CD4-positive, alpha-beta memory T cell (primary cell): ENCODE measurements at regions not wholly inside any gene's neighbourhood (a gene's known extent, or its start where the extent isn't known, plus 50 kb on each side); places are given as distances from the start of the nearest gene placed in this dataset.

Experiments
- CTCF ChIA-PET: fragments of 350-600 bp; sonication (Branson Sonifier 250); formaldehyde crosslinking; loops from one replicate; lab custom pipeline; 2021; ENCODE audit warnings: inconsistent platforms; ENCODE audit not compliant: partially characterized antibody; lab: Charles Lee
- POLR2A ChIA-PET: fragments of 350-600 bp; sonication (Branson Sonifier 250); formaldehyde crosslinking; loops from one replicate; lab custom pipeline; 2021; ENCODE audit not compliant: partially characterized antibody; lab: Charles Lee
- DNase-seq, 5 donors: peaks; one replicate each; pipeline versions ENCODE4 v3.0.0 to v3.0.0-alpha.2; 2020 to 2022; ENCODE audit warnings: mixed read lengths in 1 of 5
- H3K27ac ChIP-seq: one replicate; pipeline ENCODE4 v1.7.0; 2013; ENCODE audit warnings: low read depth, low read length
- H3K27me3 ChIP-seq: 2 replicates; pipeline ENCODE4 v1.7.0; 2013; ENCODE audit warnings: mild to moderate bottlenecking, low read length, moderate library complexity; ENCODE audit not compliant: insufficient read depth
- H3K36me3 ChIP-seq: 2 replicates; pipeline ENCODE4 v1.7.0; 2013; ENCODE audit warnings: mild to moderate bottlenecking, low read length, moderate library complexity; ENCODE audit not compliant: insufficient read depth
- H3K4me1 ChIP-seq: 2 replicates; pipeline ENCODE4 v1.7.0; 2013; ENCODE audit warnings: mild to moderate bottlenecking, low read length, moderate library complexity; ENCODE audit not compliant: insufficient read depth
- H3K4me3 ChIP-seq, 2 donors: one replicate each; pipeline ENCODE4 v1.7.0; 2013; ENCODE audit warnings: low read length in 2 of 2, mild to moderate bottlenecking in 1 of 2
- H3K9me3 ChIP-seq, 2 donors: one replicate each; pipeline ENCODE4 v1.7.0; 2013; ENCODE audit warnings: low read length in 2 of 2, control low read depth in 1 of 2; ENCODE audit not compliant: control insufficient read depth in 1 of 2
- H3K27ac Mint-ChIP-seq, 7 donors: one replicate each; pipeline ENCODE4 v1.8.0; 2020 to 2021; ENCODE audit warnings: mixed read lengths in 7 of 7, mild to moderate bottlenecking in 6 of 7, inconsistent platforms in 3 of 7, moderate library complexity in 3 of 7
- H3K27me3 Mint-ChIP-seq, 2 donors: one replicate each; pipeline ENCODE4 v1.8.0; 2020 to 2021; ENCODE audit warnings: mixed read lengths in 2 of 2
- H3K36me3 Mint-ChIP-seq, 2 donors: one replicate each; pipeline ENCODE4 v1.8.0; 2020 to 2021; ENCODE audit warnings: mixed read lengths in 2 of 2, inconsistent platforms in 1 of 2, mild to moderate bottlenecking in 1 of 2
- H3K4me1 Mint-ChIP-seq, 4 donors: one replicate each; pipeline ENCODE4 v1.8.0; 2020 to 2021; ENCODE audit warnings: mixed read lengths in 4 of 4, mild to moderate bottlenecking in 1 of 4
- H3K4me3 Mint-ChIP-seq, 8 donors: one replicate each; pipeline ENCODE4 v1.8.0; 2020 to 2021; ENCODE audit warnings: mixed read lengths in 8 of 8, mild to moderate bottlenecking in 7 of 8, moderate library complexity in 6 of 8, inconsistent platforms in 3 of 8
- H3K9me3 Mint-ChIP-seq, 8 donors: one replicate each; pipeline ENCODE4 v1.8.0; 2020 to 2021; ENCODE audit warnings: mixed read lengths in 8 of 8, mild to moderate bottlenecking in 5 of 8, inconsistent platforms in 3 of 8, moderate library complexity in 1 of 8
- intact Hi-C: fragments of 100-400 bp; cut with micrococcal nuclease; formaldehyde crosslinking; loops from one replicate; pipeline ENCODE4 v1.15.1; 2023

DNA sequence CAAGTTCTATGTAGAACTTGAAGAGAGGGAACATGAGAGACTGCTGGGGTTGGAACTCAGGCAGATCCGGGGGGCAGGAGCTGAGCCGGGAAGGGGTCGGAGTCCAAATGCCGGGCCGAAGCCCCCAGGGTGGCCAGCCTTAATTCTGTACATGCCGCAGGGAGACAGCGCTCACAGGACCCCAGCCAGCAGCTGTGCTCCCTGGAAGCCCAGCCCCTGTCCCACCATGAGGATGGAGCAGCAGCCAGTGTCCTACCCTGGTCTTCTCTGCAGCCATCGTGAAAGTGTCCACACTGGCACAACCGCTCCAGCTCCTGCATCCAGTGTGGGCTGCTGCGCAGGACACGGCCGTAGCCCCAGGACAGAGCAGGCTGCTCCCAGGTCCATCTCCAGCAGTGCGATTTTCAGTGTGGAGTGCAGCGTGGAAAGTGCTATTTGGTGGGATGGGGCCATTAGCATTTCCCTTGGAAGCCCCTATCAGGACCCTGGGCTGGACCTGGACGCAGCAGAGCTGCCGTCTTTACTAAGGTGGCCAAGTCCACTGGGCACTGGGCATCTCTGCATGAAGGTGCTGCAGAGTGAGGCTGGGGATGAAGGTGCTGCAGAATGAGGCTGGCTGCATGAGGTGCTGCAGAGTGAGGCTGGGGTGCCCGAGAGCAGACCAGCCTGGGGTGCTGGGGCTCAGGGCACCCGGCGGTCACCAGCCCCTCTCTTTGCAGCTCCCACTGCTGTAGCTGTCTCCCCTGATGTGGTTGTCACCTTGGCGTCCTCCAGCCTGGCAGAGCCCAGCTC is 737.4 kb downstream of the BRD1 start:
- POLR2A ChIA-PET, result no interaction called here
- CTCF ChIA-PET, result no interaction called here

DNA sequence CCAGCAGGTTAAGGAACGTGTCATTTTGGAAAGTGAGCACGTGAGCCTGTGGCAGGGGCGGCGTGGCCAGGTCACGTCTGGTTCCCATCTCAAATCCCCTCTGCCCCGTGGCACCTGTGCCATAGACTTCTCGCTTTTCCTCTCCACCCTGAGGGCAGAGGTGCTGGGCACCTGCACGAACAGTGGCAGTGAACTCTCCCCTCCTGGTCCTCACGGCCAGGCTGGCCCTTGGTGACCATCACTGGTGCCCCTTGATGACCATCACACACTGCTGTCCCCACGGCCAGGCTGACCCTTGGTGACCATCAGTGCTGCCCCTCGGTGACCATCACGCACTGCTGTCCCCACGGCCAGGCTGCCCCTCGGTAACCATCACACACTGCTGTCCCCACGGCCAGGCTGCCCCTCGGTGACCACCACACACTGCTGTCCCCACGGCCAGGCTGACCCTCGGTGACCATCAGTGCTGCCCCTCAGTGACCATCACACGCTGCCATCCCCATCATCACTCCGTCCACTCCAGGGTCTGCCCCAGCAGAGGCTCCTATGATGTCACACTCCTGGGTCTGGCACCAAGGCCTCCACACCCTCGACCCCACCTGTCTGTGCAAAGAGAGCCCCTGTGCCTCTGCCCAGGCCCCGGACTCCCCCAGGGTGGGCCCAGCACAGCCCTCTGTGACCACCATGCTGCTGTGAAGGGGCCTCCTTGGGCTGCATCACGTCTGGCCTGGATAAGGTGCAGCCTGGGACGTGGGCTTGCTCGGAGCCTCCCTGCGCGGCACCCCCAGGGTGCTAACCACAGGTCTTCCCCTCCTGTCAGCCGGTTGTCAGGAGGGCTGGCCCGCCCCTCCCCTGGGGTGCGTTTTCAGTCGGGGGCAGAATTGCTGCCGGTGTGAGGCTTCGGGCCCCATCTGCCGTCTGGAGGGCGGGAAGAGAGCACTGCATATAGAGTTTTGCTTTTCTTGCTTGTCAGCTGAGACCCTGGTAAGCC is 738.6 kb downstream of the BRD1 start:
- H3K27me3 Mint-ChIP-seq, result peaks cover 0 to 4% of the 10 kb centered on the region in 2 donors
- Histone ChIP-seq H3K4me3 (no peak overlapping the region), H3K4me1 (no peaks in the 10 kb centered on the region), H3K36me3 (no peaks in the 10 kb centered on the region), H3K9me3 (no peaks in the 10 kb centered on the region), H3K27me3 (no peaks in the 10 kb centered on the region), H3K27ac (no peak overlapping the region)
- DNase-seq, result no peak
- CTCF ChIA-PET, result no interaction called here
- intact Hi-C loops, result no loop called here
- H3K4me1 Mint-ChIP-seq, result no peaks in the 10 kb centered on the region
- H3K9me3 Mint-ChIP-seq, result no peaks in the 10 kb centered on the region
- H3K27ac Mint-ChIP-seq, result no peak overlapping the region
- H3K36me3 Mint-ChIP-seq, result no peaks in the 10 kb centered on the region
- no peak overlapping the region for H3K4me3 Mint-ChIP-seq
- POLR2A ChIA-PET, result no interaction called here

More for the DNA sequence above, 737.4 kb downstream of the BRD1 start:
- Mint-ChIP-seq H3K27me3 (peaks cover 0 to 4% of the 10 kb centered on the region in 2 donors), H3K4me1 (no peaks in the 10 kb centered on the region), H3K36me3 (no peaks in the 10 kb centered on the region), H3K27ac (no peak overlapping the region), H3K9me3 (no peaks in the 10 kb centered on the region), H3K4me3 (no peak overlapping the region)
- intact Hi-C loops, result no loop called here
- Histone ChIP-seq H3K9me3 (no peaks in the 10 kb centered on the region), H3K4me1 (no peaks in the 10 kb centered on the region), H3K27me3 (no peaks in the 10 kb centered on the region), H3K36me3 (no peaks in the 10 kb centered on the region), H3K27ac (no peak overlapping the region), H3K4me3 (no peak overlapping the region)
- no peak for DNase-seq

DNA sequence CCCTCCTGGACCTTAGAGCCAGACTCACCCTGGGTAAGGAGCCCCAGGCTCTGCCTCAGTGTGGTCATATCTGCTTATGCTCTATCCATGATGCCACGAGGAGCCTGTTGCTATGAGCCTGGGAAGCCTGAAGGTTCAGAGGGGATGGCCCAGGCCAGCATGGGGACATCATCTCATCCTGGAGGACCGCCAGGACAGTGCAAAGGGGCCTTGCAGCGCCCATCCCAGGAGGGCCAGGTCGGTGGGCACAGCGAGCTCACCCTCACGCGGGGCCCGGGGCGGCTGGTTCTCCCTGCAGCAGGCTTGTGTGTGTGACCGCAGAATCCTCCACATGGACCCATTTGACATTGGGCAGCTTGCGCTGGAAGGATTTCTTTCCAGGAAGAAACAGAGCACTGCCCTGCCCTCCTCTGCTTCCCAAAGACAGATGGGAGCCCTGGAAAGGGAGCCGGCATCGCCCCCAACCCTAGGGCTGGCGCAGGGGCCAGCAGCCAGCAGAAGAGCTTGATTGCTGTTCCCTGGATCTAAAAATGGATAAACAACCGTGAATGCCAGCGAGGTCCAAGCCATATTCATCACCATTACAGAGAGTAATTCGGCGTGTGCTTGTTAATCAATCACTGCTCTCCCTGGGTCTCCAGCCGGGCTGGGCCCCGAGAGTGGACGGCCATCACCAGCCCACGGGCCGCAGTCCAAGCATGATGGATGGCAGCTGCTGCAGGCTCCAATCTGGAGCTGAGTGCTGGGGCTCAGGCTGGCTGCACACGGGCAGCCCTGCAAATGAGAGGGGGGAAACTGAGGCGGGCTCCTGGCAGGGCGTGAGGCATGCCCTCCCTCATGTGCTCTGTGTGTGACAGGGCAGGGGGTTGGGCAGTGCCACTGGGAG is 739.7 kb downstream of the BRD1 start:
- ChIA-PET CTCF (no interaction called here), POLR2A (no interaction called here)
- Mint-ChIP-seq H3K4me1 (no peaks in the 10 kb centered on the region), H3K4me3 (no peak overlapping the region), H3K36me3 (no peaks in the 10 kb centered on the region), H3K27ac (no peak overlapping the region), H3K27me3 (peaks cover 0 to 6% of the 10 kb centered on the region in 2 donors), H3K9me3 (no peaks in the 10 kb centered on the region)
- intact Hi-C loops, result no loop called here
- Histone ChIP-seq H3K36me3 (no peaks in the 10 kb centered on the region), H3K27ac (no peak overlapping the region), H3K4me1 (no peaks in the 10 kb centered on the region), H3K4me3 (no peak overlapping the region), H3K27me3 (no peaks in the 10 kb centered on the region), H3K9me3 (no peaks in the 10 kb centered on the region)
- no peak for DNase-seq

DNA sequence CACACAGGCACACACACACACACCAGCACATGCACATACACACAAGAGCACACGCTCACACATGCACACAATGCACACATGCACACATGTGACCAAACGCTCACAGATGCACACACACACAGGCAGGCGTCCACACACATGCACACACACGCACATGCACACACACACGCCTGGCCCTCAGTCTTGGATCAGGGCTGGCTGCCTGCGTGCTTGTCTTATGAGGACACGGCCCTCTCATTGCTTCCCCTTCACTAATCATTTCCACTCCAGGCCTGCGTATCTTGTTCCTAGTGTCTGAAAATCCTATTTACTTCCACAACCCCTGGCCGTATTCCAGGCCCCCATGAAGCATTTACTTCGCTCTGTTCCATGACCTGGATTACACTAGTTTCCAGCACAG is 740.5 kb downstream of the BRD1 start:
- Histone ChIP-seq H3K9me3 (no peaks in the 10 kb centered on the region), H3K36me3 (no peaks in the 10 kb centered on the region), H3K4me3 (no peak overlapping the region), H3K27ac (no peak overlapping the region), H3K27me3 (no peaks in the 10 kb centered on the region), H3K4me1 (no peaks in the 10 kb centered on the region)
- Mint-ChIP-seq H3K4me1 (no peaks in the 10 kb centered on the region), H3K9me3 (no peaks in the 10 kb centered on the region), H3K27me3 (peaks cover 0 to 6% of the 10 kb centered on the region in 2 donors), H3K36me3 (no peaks in the 10 kb centered on the region), H3K4me3 (no peak overlapping the region), H3K27ac (no peak overlapping the region)
- ChIA-PET CTCF (no interaction called here), POLR2A (no interaction called here)
- intact Hi-C loops, result no loop called here
- no peak for DNase-seq

DNA sequence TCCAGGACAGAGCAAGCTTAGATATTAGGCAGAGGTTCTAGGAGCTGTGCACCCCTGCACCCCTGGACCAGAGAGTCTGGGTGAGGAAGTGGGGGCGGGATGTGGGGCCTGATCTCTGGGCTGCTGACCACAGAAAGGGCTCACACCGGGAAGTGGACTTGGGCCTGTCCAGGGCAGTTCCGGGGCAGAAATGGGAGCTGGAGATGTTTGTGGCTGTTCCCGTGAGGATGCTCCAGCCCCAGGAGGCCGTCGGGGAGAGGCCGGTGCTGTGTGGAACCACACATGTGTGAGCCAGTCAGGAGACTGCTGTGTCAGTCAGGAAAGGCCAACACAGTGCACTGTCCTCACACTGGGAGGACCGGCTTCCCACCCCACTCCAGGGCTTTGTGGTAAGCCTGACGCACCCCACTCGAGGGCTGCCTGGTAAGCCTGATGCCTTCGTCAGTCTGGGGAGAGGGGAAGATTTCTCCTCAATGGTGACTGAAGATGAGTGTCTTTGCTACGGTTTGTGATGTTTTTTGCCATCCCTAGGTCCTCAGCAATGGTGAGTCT is 741.0 kb downstream of the BRD1 start:
- no peaks in the 10 kb centered on the region for H3K36me3 Mint-ChIP-seq
- Histone ChIP-seq H3K9me3 (no peaks in the 10 kb centered on the region), H3K27me3 (no peaks in the 10 kb centered on the region), H3K4me3 (no peak overlapping the region), H3K36me3 (no peaks in the 10 kb centered on the region), H3K4me1 (no peaks in the 10 kb centered on the region), H3K27ac (no peak overlapping the region)
- no peak for DNase-seq
- POLR2A ChIA-PET, result no interaction called here
- intact Hi-C loops, result no loop called here
- H3K4me3 Mint-ChIP-seq, result no peak overlapping the region
- H3K27ac Mint-ChIP-seq, result no peak overlapping the region
- no peaks in the 10 kb centered on the region for H3K9me3 Mint-ChIP-seq
- CTCF ChIA-PET, result no interaction called here
- no peaks in the 10 kb centered on the region for H3K4me1 Mint-ChIP-seq
- H3K27me3 Mint-ChIP-seq, result peaks cover 0 to 6% of the 10 kb centered on the region in 2 donors

DNA sequence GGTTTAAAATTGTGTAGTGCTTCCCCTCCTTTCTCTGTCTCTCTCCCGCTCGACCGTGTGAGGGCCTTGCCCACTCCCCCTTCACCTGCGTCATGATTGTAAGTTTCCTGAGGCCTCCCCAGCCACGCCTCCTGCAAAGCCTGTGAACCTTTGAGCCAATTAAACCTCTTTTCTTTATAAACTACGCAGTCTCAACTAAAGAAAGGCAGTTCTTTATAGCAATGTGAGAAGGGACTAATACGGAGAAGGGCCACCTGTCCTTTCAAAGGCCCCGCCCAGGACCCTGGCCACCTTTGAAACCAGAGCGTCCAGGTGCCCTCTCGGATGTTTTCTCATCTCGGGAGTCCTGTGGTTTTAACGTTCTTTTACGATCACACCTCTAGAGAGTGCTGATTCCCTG is 741.5 kb downstream of the BRD1 start:
- no peaks in the 10 kb centered on the region for H3K9me3 Mint-ChIP-seq
- peaks cover 0 to 4% of the 10 kb centered on the region in 2 donors for H3K27me3 Mint-ChIP-seq
- POLR2A ChIA-PET, result no interaction called here
- no peak overlapping the region for H3K4me3 Mint-ChIP-seq
- Histone ChIP-seq H3K4me3 (no peak overlapping the region), H3K9me3 (no peaks in the 10 kb centered on the region), H3K27me3 (no peaks in the 10 kb centered on the region), H3K36me3 (no peaks in the 10 kb centered on the region), H3K4me1 (no peaks in the 10 kb centered on the region), H3K27ac (no peak overlapping the region)
- H3K4me1 Mint-ChIP-seq, result no peaks in the 10 kb centered on the region
- intact Hi-C loops, result no loop called here
- CTCF ChIA-PET, result no interaction called here
- H3K27ac Mint-ChIP-seq, result no peak overlapping the region
- no peaks in the 10 kb centered on the region for H3K36me3 Mint-ChIP-seq
- no peak for DNase-seq
